Fibroblast of pulmonary artery (primary cell): ENCODE measurements at regions not wholly inside any gene's neighbourhood (a gene's known extent, or its start where the extent isn't known, plus 50 kb on each side); places are given as distances from the start of the nearest gene placed in this dataset.

ENCODE experiments used
- DNase-seq: peaks from one replicate; pipeline ENCODE4 v3.0.0-alpha.2; 2010; ENCODE audit warnings: low read depth
- H3K4me3 ChIP-seq: replicated peaks from 2 replicates; pipeline ENCODE4 v1.5.1; 2011; ENCODE audit warnings: low read depth, mild to moderate bottlenecking, control low read depth, low read length, moderate library complexity
- CTCF ChIP-seq: IDR thresholded peaks from 2 replicates; pipeline ENCODE4 v1.5.1; 2011; ENCODE audit warnings: mild to moderate bottlenecking, control low read depth, low read length, inconsistent platforms; ENCODE audit errors: missing control alignments

- no peak overlapping the region for H3K4me3 ChIP-seq
- DNase-seq = peak; percentile 42
- no peak for TF ChIP-seq CTCF
Observed at GRCh38 chr10:4283846-4284610, 499.0 kb upstream of the KLF6 start.

GRCh38 chr10:4282496-4282895, 497.5 kb upstream of the KLF6 start:
- H3K4me3 ChIP-seq = no peak overlapping the region
- no peak for TF ChIP-seq CTCF
- DNase-seq = no peak

GRCh38 chr10:4281190-4281825, 496.3 kb upstream of the KLF6 start:
- H3K4me3 ChIP-seq = no peak overlapping the region

GRCh38 chr10:4280461-4281189, 495.6 kb upstream of the KLF6 start:
- TF ChIP-seq CTCF = no peak
- no peak overlapping the region for H3K4me3 ChIP-seq
- peak; percentile 66 for DNase-seq

More at GRCh38 chr10:4281190-4281825, 496.3 kb upstream of the KLF6 start:
- DNase-seq = peak; percentile 13
- TF ChIP-seq CTCF = no peak

GRCh38 chr10:4279655-4280054, 494.6 kb upstream of the KLF6 start:
- H3K4me3 ChIP-seq = no peak overlapping the region
- no peak for TF ChIP-seq CTCF
- DNase-seq = no peak

- TF ChIP-seq CTCF = no peak
- no peak overlapping the region for H3K4me3 ChIP-seq
- no peak for DNase-seq
Observed at GRCh38 chr10:4278186-4278585, 493.2 kb upstream of the KLF6 start.
